ENCODE measurements at regions not wholly inside any gene's neighbourhood (a gene's known extent, or its start where the extent isn't known, plus 50 kb on each side); places are given as distances from the start of the nearest gene placed in this dataset.

GRCh38 chr2:122333932-122334331, 578.5 kb downstream of the TSN start:
- TF ChIP-seq CTCF (IDR thresholded peaks at IDR 0.05) (no peak), EZH2 (IDR thresholded peaks at IDR 0.05; ENCODE audit: borderline replicate concordance, insufficient read depth, low read depth, low read length, poor library complexity, severe bottlenecking) (no peak)
